Keratinocyte (primary cell): ENCODE measurements at regions not wholly inside any gene's neighbourhood (a gene's known extent, or its start where the extent isn't known, plus 50 kb on each side); places are given as distances from the start of the nearest gene placed in this dataset.

Experiments
- CTCF ChIP-seq, 3 experiments: IDR thresholded peaks in 1 of 3; conservative IDR thresholded peaks in 1 of 3; optimal IDR thresholded peaks in 1 of 3; 2 replicates in 2 of 3; 3 replicates in 1 of 3; pipeline versions ENCODE3 to v1.5.1; 2011; ENCODE audit warnings: low read length in 3 of 3, mild to moderate bottlenecking in 3 of 3, moderate library complexity in 2 of 3, control low read depth in 1 of 3, inconsistent platforms in 1 of 3; ENCODE audit not compliant: insufficient read depth in 2 of 3; ENCODE audit errors: extremely low read depth in 1 of 3
- EZH2 ChIP-seq: IDR thresholded peaks from one replicate; pipeline ENCODE4 v1.6.1; 2012; ENCODE audit warnings: inconsistent platforms, mild to moderate bottlenecking, low read length, moderate library complexity

GRCh38 chr2:144154205-144154604 is 365.7 kb downstream of the ZEB2 start:
- TF ChIP-seq CTCF (optimal IDR thresholded peaks at IDR 0.05 in 1 of 3, IDR thresholded peaks at IDR 0.05 in 1 of 3, conservative IDR thresholded peaks at IDR 0.05 in 1 of 3; ENCODE audit: extremely low read depth in 1 of 3, insufficient read depth in 2 of 3, low read length in 3 of 3) (no peak), EZH2 (no peak)
